Activated T-helper 2 cell treated with anti-CD3 and anti-CD28 coated beads, Interferon-gamma antibody, Interleukin-2, Interleukin-4, amounts not matched to agents 10 μg/mL and 5 μg/mL and 100 μg/mL, durations not matched to agents 14 hours and 24 hours and 36 hours (primary cell): ENCODE measurements at regions not wholly inside any gene's neighbourhood (a gene's known extent, or its start where the extent isn't known, plus 50 kb on each side); places are given as distances from the start of the nearest gene placed in this dataset.

Experiments used
- DNase-seq: peaks from one replicate; pipeline ENCODE4 v3.0.0; 2021; ENCODE audit warnings: low spot score
- H3K27ac Mint-ChIP-seq: one replicate; pipeline ENCODE4 v1.8.0; 2021; ENCODE audit warnings: mixed read lengths
- H3K27me3 Mint-ChIP-seq: one replicate; pipeline ENCODE4 v1.8.0; 2021; ENCODE audit warnings: low read depth, mixed read lengths
- H3K36me3 Mint-ChIP-seq: one replicate; pipeline ENCODE4 v1.8.0; 2021; ENCODE audit warnings: low read depth, mixed read lengths
- H3K4me1 Mint-ChIP-seq: one replicate; pipeline ENCODE4 v1.8.0; 2021; ENCODE audit warnings: low read depth, mixed read lengths
- H3K4me3 Mint-ChIP-seq: one replicate; pipeline ENCODE4 v1.8.0; 2021; ENCODE audit warnings: low read depth, mild to moderate bottlenecking, moderate library complexity, mixed read lengths
- H3K9me3 Mint-ChIP-seq: one replicate; pipeline ENCODE4 v1.8.0; 2021; ENCODE audit warnings: mixed read lengths
- intact Hi-C: fragments of 100-400 bp; cut with micrococcal nuclease; formaldehyde crosslinking; loops from one replicate; pipeline ENCODE4 v1.15.1; 2023

DNA sequence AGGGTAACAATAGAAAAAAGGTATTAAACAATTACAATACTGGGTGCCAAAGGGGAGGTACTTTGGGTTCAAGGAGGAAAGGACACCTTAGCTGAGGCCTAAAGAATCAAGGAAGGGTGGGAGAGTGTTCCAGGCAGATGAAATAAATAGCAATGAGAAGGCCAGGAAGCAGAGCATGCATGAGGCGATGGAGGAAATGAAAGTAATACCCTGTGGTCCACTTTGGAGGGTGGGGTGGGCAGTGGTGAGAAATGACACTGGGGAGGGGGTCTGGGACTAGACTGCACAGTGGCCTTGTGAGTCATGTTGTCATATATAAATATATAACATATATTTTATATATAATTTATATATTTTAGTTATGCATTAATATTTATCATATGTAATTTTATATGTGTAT, 55.9 kb downstream of the BHLHE40 start:
- no peak overlapping the region for H3K27ac Mint-ChIP-seq
- intact Hi-C loops: no loop called here

GRCh38 chr3:5035692-5036391, 56.6 kb downstream of the BHLHE40 start:
- Mint-ChIP-seq H3K36me3 (no peaks in the 10 kb centered on the region), H3K27me3 (no peaks in the 10 kb centered on the region), H3K4me3 (no peak overlapping the region), H3K9me3 (no peaks in the 10 kb centered on the region), H3K27ac (no peak overlapping the region), H3K4me1 (peaks cover 40% of the 10 kb centered on the region)
- DNase-seq: no peak
- intact Hi-C loops: loop anchor here (1.0 kb wide), 1 partner anchor 10 kb away; no protein-coding TSS in a partner anchor

More for the DNA sequence above, 55.9 kb downstream of the BHLHE40 start:
- no peak for DNase-seq
- Mint-ChIP-seq H3K4me1 (peaks cover 40% of the 10 kb centered on the region), H3K27me3 (no peaks in the 10 kb centered on the region), H3K36me3 (no peaks in the 10 kb centered on the region), H3K9me3 (no peaks in the 10 kb centered on the region), H3K4me3 (no peak overlapping the region)

GRCh38 chr3:5036392-5036766, 57.1 kb downstream of the BHLHE40 start:
- H3K27ac Mint-ChIP-seq: peak overlapping the region; percentile 44
- H3K36me3 Mint-ChIP-seq: no peaks in the 10 kb centered on the region
- H3K9me3 Mint-ChIP-seq: no peaks in the 10 kb centered on the region
- no peak overlapping the region for H3K4me3 Mint-ChIP-seq
- H3K27me3 Mint-ChIP-seq: no peaks in the 10 kb centered on the region
- no peak for DNase-seq
- intact Hi-C loops: loop anchor here (1.0 kb wide), 1 partner anchor 10 kb away; no protein-coding TSS in a partner anchor
- peaks cover 40% of the 10 kb centered on the region for H3K4me1 Mint-ChIP-seq

- Mint-ChIP-seq H3K27me3 (no peaks in the 10 kb centered on the region), H3K27ac (peak overlapping the region; percentile 88), H3K4me3 (no peak overlapping the region), H3K9me3 (no peaks in the 10 kb centered on the region), H3K4me1 (peaks cover 38% of the 10 kb centered on the region), H3K36me3 (no peaks in the 10 kb centered on the region)
- DNase-seq: no peak
- intact Hi-C loops: loop anchor here (1.0 kb wide), 1 partner anchor 11 kb away; no protein-coding TSS in a partner anchor
Measured at GRCh38 chr3:5036858-5037257, 57.6 kb downstream of the BHLHE40 start.

DNA sequence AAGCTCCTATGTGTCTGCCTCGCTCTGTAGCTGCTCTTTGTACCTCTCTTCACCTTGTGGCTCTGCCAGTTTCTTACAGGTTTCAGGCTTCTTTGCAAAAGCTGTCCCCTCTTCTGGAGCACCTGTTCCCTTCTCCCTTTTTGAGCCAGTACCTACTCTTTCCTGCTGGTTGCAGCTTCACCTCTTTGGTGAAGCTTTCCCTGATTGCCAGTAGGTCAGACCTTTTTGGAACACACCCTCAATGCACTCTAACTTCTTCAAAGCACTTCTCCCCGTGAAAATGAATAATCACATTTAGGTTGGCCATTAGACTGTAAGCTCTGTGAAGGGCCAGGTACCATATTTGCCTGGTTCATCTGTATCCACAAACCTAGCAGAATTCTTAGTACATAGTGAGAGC, 60.3 kb downstream of the BHLHE40 start:
- intact Hi-C loops: loop anchor here (2.0 kb wide), 2 partner anchors 17 to 33 kb away; no protein-coding TSS in a partner anchor
- Mint-ChIP-seq H3K27me3 (no peaks in the 10 kb centered on the region), H3K27ac (peak overlapping the region; percentile 50), H3K36me3 (no peaks in the 10 kb centered on the region), H3K4me3 (no peak overlapping the region), H3K9me3 (no peaks in the 10 kb centered on the region), H3K4me1 (peaks cover 38% of the 10 kb centered on the region)
- DNase-seq: no peak

GRCh38 chr3:5041315-5041714, 62.1 kb downstream of the BHLHE40 start:
- Mint-ChIP-seq H3K4me1 (peaks cover 31% of the 10 kb centered on the region), H3K36me3 (no peaks in the 10 kb centered on the region), H3K4me3 (no peak overlapping the region), H3K27me3 (no peaks in the 10 kb centered on the region), H3K9me3 (no peaks in the 10 kb centered on the region), H3K27ac (no peak overlapping the region)
- DNase-seq: no peak
- intact Hi-C loops: no loop called here

DNA sequence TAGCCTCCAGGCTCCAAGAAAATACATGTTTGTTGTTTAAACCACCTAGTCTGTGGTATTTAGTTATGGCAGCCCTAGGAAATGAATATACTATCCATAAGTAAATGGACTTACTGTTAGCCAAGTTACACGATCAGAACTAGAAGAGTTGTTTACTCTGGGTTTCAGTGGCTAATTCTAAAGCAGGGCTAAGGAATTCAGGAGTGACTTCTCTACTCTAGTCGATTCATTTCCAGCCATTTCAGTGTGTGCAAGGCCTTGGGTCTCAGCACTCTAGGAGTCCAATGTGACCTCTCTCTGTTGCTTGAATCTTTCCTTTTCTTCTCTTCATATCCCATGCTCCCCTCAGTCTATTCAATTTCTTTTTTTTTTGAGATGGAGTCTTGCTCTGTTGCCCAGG, 66.7 kb downstream of the BHLHE40 start:
- intact Hi-C loops: no loop called here
- no peaks in the 10 kb centered on the region for H3K27me3 Mint-ChIP-seq
- H3K36me3 Mint-ChIP-seq: peaks cover 9% of the 10 kb centered on the region

GRCh38 chr3:5047764-5048419, 68.7 kb downstream of the BHLHE40 start:
- Mint-ChIP-seq H3K4me3 (no peak overlapping the region), H3K9me3 (peaks cover 13% of the 10 kb centered on the region)

More for the DNA sequence above, 66.7 kb downstream of the BHLHE40 start:
- H3K9me3 Mint-ChIP-seq: peaks cover 13% of the 10 kb centered on the region
- H3K4me3 Mint-ChIP-seq: no peak overlapping the region
- no peaks in the 10 kb centered on the region for H3K4me1 Mint-ChIP-seq
- no peak for DNase-seq
- H3K27ac Mint-ChIP-seq: no peak overlapping the region

DNA sequence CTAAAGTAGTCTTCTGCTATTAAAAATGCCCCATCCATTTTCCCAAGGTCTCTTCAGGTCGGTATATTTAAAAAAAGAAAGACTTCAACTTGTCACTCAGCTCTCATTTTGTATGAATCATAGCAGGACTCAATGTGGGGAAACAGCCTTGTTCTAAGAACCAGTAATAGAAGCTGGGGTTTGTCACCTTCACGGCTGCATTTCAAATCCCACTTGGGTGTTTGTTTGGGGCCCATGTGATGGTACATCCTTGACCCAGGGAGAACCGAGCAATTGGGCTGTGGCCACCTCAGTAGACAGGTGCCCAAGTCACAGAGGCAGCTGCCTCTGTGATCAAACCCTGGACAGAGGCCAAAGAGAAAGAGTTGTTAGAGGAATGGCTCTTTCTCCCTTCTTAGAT, 70.3 kb upstream of the ARL8B start:
- intact Hi-C loops: no loop called here
- H3K27me3 Mint-ChIP-seq: no peaks in the 10 kb centered on the region
- H3K4me3 Mint-ChIP-seq: no peak overlapping the region
- H3K4me1 Mint-ChIP-seq: peaks cover 28% of the 10 kb centered on the region
- no peak for DNase-seq
- H3K36me3 Mint-ChIP-seq: peaks cover 13% of the 10 kb centered on the region
- peak overlapping the region; percentile 21 for H3K27ac Mint-ChIP-seq
- peaks cover 13% of the 10 kb centered on the region for H3K9me3 Mint-ChIP-seq

More at GRCh38 chr3:5047764-5048419, 68.7 kb downstream of the BHLHE40 start:
- Mint-ChIP-seq H3K27ac (no peak overlapping the region), H3K27me3 (no peaks in the 10 kb centered on the region), H3K36me3 (peaks cover 9% of the 10 kb centered on the region), H3K4me1 (peaks cover 15% of the 10 kb centered on the region)
- intact Hi-C loops: no loop called here
- no peak for DNase-seq

DNA sequence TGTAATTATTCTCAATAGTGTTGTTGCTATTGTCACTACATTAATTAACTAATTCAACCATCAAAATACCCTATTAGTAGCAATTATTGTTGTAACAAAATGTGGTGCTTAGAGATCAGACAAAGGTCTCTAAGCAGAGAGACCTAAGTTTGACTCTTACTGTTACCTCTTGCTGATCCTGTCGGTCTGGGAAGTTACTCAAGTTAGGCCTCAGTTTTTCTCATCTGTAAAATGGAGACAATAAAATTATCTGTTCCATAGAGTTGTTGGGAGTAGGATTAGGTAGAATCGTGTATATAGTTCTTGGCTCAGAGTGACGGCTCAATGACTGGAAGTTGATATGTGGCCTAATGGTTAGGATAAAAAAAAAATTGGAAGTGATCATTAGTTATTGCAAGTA, 69.8 kb upstream of the ARL8B start:
- Mint-ChIP-seq H3K27ac (no peak overlapping the region), H3K4me3 (no peak overlapping the region), H3K4me1 (peaks cover 30% of the 10 kb centered on the region), H3K36me3 (peaks cover 12% of the 10 kb centered on the region), H3K9me3 (peaks cover 12% of the 10 kb centered on the region), H3K27me3 (no peaks in the 10 kb centered on the region)
- no peak for DNase-seq
- intact Hi-C loops: no loop called here

DNA sequence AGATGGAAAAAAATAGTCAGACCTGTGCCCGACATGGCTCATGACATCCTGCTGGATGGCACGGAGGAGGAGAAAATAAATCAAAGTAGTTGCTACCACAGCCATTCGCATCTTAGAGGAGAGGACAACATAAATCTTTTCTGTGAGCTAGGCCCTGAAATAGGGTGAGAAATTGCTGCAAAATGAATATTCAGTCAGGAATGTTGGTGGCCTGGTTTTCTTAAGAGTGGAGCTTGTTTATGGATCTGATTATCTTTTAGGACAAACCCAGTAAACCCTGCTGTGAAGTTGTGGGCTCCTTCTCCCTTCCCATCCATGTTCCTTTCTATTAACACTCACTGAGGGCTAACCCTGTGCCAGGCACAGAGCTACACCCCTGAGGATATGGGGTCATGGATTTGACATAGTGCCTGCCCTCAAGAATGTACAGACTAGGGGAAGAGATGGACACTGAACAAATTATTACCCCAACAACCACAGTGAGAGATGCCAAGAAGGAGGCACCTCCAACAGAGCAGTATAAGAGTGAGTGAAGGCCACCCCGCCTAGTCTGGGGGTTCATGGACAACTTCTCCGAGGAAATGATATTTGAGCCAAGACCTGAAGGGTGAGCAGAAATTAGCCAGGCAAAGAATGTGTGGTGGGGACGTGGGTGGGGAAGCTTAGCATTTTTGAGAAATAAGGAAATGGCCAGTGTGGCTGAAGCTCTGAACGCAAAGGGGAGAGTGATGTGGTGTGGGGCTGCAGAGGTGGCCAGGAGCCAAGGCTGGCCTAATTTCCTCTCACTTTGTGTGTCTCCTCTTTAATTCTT, 68.9 kb upstream of the ARL8B start:
- H3K27ac Mint-ChIP-seq: no peak overlapping the region
- peaks cover 38% of the 10 kb centered on the region for H3K4me1 Mint-ChIP-seq

GRCh38 chr3:5054098-5054497, 68.0 kb upstream of the ARL8B start:
- intact Hi-C loops: no loop called here
- Mint-ChIP-seq H3K9me3 (no peaks in the 10 kb centered on the region), H3K27ac (no peak overlapping the region)

More for the DNA sequence above, 68.9 kb upstream of the ARL8B start:
- intact Hi-C loops: no loop called here
- peaks cover 5% of the 10 kb centered on the region for H3K36me3 Mint-ChIP-seq
- H3K4me3 Mint-ChIP-seq: no peak overlapping the region
- no peak for DNase-seq
- no peaks in the 10 kb centered on the region for H3K27me3 Mint-ChIP-seq
- peaks cover 2% of the 10 kb centered on the region for H3K9me3 Mint-ChIP-seq

More at GRCh38 chr3:5054098-5054497, 68.0 kb upstream of the ARL8B start:
- H3K4me1 Mint-ChIP-seq: peaks cover 38% of the 10 kb centered on the region
- no peak for DNase-seq
- peaks cover 4% of the 10 kb centered on the region for H3K36me3 Mint-ChIP-seq
- H3K27me3 Mint-ChIP-seq: no peaks in the 10 kb centered on the region
- no peak overlapping the region for H3K4me3 Mint-ChIP-seq
